WI38 (cell line): ENCODE measurements at regions not wholly inside any gene's neighbourhood (a gene's known extent, or its start where the extent isn't known, plus 50 kb on each side); places are given as distances from the start of the nearest gene placed in this dataset.

ENCODE experiments used
- H3K4me3 ChIP-seq: 2 replicates; pipeline ENCODE4 v1.5.1; 2011; ENCODE audit warnings: low read depth, mild to moderate bottlenecking, control low read depth, low read length
- TF ChIP-seq, protein P1 (sequence below): IDR thresholded peaks from 2 replicates; pipeline ENCODE4 v1.5.1; 2012; ENCODE audit warnings: low read depth, mild to moderate bottlenecking, control low read depth, low read length

DNA sequence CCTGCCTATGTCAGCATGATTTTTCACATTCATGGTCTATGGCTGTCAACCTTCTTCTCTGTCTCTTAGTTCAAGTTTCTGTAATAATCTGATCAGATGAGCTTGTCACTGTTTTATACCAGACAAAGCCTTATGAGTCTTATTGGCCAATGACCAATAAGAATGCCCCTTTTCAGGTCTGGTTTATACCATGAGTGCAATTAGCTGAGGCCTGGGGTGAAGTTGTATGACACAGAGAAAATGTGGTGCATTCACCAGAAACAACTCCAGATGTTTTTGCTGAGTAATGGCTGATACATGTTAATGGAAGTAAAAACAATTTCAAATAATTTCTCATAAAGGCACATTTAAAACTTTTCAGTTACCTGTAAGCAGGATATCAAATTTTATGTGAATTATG lies 218.6 kb upstream of the CDH8 start:
- TF ChIP-seq, protein P1, sequence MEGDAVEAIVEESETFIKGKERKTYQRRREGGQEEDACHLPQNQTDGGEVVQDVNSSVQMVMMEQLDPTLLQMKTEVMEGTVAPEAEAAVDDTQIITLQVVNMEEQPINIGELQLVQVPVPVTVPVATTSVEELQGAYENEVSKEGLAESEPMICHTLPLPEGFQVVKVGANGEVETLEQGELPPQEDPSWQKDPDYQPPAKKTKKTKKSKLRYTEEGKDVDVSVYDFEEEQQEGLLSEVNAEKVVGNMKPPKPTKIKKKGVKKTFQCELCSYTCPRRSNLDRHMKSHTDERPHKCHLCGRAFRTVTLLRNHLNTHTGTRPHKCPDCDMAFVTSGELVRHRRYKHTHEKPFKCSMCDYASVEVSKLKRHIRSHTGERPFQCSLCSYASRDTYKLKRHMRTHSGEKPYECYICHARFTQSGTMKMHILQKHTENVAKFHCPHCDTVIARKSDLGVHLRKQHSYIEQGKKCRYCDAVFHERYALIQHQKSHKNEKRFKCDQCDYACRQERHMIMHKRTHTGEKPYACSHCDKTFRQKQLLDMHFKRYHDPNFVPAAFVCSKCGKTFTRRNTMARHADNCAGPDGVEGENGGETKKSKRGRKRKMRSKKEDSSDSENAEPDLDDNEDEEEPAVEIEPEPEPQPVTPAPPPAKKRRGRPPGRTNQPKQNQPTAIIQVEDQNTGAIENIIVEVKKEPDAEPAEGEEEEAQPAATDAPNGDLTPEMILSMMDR: no peak

DNA sequence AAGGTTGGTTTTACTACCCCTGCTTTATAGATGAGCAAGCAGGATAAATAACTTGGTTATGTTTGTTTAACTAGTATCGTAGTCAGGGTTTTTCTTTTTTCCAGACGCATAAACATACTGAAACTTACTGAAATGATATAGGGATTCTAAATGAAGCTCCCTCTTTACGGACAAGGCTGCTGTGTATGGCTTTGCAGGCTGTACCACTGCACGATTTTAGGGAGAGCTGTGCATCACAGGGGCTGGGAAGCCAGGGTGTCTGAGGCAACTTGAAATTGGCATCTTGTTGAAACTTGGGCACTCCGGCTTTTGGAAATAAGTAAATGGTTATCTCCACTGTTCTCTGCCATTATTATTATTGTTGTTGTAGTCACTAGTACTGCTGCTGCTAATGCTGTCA lies 218.1 kb upstream of the CDH8 start:
- H3K4me3 ChIP-seq: no peak overlapping the region
- TF ChIP-seq, protein P1: no peak

More for the DNA sequence above, 218.6 kb upstream of the CDH8 start:
- H3K4me3 ChIP-seq: no peak overlapping the region

DNA sequence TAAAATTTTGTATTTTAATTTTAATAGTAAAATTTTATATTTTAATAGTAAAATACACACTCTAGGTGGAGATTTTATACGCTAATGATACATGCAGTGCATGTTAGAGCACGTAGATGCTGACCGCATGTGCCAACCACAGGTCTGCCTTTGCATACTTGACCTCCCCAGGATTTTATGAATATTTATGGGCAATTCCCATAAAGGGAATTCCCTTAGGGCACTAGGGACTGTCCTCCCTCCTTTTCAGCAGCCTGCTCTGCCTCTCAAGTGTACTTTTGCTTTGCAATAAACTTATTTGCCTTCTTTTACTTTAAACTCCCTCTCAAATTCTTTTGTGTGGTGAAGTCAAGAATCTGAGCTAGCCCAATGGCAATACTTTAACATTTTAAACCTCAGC lies 217.7 kb upstream of the CDH8 start:
- H3K4me3 ChIP-seq: no peak overlapping the region
- TF ChIP-seq, protein P1: no peak

DNA sequence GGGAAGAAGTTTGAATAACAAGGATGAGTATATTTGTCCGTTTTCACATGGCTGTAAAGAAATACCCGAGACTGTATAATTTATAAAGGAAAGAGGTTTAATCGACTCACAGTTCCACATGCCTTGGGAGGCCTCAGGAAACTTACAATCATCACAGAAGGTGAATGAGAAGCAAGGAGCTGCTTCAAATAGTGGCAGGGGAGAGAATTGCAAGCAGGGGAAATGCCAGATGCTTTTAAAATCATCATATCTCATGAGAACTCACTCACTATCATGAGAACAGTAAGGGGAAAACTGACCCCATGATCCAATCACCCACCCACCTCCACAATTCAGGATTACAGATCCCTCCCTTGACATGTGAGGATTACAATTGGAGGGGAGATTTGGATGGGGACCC lies 212.8 kb upstream of the CDH8 start:
- TF ChIP-seq, protein P1: no peak
- no peak overlapping the region for H3K4me3 ChIP-seq

DNA sequence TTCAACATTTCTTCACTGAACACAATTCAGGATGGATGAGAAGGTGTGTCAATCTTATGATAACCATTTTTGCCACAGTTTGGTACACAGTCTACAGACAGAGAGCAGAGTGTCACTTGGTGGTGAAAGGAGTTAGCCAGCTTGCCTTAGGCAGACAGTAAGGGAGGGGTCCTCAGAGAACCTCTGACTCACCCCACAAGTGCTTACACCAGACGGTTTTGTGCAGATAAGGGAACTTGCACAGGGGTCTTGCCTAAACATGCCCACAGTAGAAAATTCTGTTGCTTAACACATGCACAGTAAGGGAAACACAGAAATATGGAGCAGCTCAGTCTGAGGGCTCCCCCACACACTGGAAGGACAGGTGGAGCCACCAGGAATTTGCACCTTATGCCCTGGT lies 204.5 kb upstream of the CDH8 start:
- TF ChIP-seq, protein P1: no peak

DNA sequence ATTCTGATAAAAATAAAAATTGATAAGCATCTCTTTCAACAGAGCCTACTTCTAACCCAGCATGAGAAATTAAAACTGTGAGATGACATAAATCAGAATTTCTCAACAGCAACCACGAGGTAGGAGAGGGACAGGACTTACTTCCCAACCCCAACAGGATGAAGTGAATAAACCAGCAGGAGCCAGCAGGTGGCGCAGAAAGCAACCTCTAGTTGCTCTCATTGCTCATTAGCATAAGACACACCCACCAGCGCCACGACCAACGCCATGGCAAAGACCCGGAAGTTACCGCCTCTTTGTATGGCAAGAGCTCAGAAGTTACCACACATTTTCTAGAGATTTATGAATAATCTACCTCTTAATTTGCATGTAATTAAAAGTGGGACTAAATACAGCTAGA lies 189.4 kb upstream of the CDH8 start:
- TF ChIP-seq, protein P1: no peak
- H3K4me3 ChIP-seq: no peak overlapping the region

More for the DNA sequence above, 204.5 kb upstream of the CDH8 start:
- H3K4me3 ChIP-seq: no peak overlapping the region

DNA sequence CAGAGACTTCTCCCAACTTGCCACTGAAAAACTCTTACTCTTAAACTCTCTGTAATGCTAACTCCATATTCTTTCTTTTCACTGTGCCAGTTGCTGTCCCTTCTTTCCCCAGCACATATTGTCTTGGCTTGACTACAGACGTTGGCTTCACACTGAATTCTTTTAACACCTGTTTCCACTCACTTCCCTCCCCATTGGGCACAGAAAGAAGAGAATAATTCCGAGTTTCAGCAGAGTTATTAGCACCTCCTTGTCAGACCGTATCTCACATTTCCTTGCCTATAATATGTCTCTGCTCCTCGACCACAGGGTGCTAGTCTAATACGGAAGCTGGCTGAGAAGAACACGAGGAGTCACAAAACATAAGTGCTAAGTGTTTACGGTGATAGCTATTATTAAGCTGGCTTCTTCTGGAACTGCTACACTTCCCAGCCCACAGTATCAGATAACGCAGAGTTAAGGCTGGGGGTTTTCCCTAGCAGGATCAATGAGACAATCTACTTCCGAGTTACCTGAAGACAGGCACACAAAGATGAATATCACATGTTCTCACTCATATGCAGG lies 188.5 kb upstream of the CDH8 start:
- no peak overlapping the region for H3K4me3 ChIP-seq
- TF ChIP-seq, protein P1: no peak
